Neural crest cell (in vitro differentiated cells): ENCODE measurements at regions not wholly inside any gene's neighbourhood (a gene's known extent, or its start where the extent isn't known, plus 50 kb on each side); places are given as distances from the start of the nearest gene placed in this dataset.

Experiments
- DNase-seq: peaks from one replicate; pipeline ENCODE4 v3.0.0; 2021; ENCODE audit warnings: low read depth, mixed read lengths, low spot score
- H3K27ac Mint-ChIP-seq: one replicate; pipeline ENCODE4 v1.8.0; 2021; ENCODE audit warnings: mild to moderate bottlenecking, mixed read lengths; ENCODE audit not compliant: unreplicated experiment
- H3K27me3 Mint-ChIP-seq: 2 replicates; pipeline ENCODE4 v1.8.0; 2021; ENCODE audit warnings: low read depth, mild to moderate bottlenecking, mixed read lengths
- H3K36me3 Mint-ChIP-seq: 2 replicates; pipeline ENCODE4 v1.8.0; 2021; ENCODE audit warnings: low read depth, mild to moderate bottlenecking, mixed read lengths
- H3K4me1 Mint-ChIP-seq: 2 replicates; pipeline ENCODE4 v1.8.0; 2021; ENCODE audit warnings: mixed read lengths
- H3K4me3 Mint-ChIP-seq: one replicate; pipeline ENCODE4 v1.8.0; 2021; ENCODE audit warnings: mild to moderate bottlenecking, mixed read lengths
- H3K9me3 Mint-ChIP-seq: 2 replicates; pipeline ENCODE4 v1.8.0; 2021; ENCODE audit warnings: mixed read lengths
- CTCF ChIP-seq: fragments of 200-600 bp; sonication (generic); conservative IDR thresholded peaks from 2 replicates; pipeline ENCODE4 v1.5.0; 2021; ENCODE audit warnings: antibody characterized with exemption, mild to moderate bottlenecking

DNA sequence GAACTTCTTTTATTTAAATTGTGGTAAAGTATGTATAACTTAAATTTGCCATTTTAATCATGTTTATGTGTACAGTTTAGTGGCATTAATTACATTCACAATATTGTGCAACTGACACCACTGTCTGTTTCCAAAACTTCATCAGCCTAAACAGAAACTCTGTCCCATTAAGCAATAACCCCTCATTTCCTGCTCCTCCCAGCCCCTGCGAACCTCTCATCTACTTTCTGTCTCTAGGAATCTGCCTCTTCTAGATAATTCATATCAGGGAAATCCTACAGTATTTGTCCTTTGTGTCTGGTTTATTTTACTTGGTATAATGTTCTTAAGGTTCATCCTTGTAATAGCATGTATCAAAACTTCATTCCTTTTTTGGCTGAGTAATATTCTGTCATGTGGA lies 75.1 kb downstream of the BOLA3 start:
- no peaks in the 10 kb centered on the region for H3K9me3 Mint-ChIP-seq
- TF ChIP-seq CTCF, result no peak
- no peaks in the 10 kb centered on the region for H3K27me3 Mint-ChIP-seq

DNA sequence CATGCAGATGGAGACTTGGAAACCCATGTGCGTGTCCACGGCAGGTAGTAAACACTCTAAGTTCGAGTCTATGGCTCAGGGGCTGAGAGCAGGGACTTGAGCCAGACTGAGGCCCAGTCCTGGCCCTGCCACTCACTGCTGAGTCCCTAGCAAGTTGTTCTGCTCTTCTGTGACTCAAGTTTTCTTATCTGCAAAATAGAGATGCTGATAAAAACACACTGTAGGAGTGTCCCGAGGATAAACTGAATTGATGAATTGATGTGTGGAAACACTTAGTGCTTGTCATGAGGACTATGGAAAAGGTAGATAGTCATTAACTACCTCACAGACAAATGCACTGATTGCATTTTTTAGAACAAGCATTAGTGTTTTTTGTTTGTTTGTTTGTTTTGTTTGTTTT lies 73.2 kb downstream of the BOLA3 start:
- TF ChIP-seq CTCF, result no peak
- H3K4me1 Mint-ChIP-seq, result peaks cover 20% of the 10 kb centered on the region
- no peak overlapping the region for H3K27ac Mint-ChIP-seq

More for the DNA sequence above, 75.1 kb downstream of the BOLA3 start:
- H3K4me1 Mint-ChIP-seq, result peaks cover 15% of the 10 kb centered on the region
- peaks cover 2% of the 10 kb centered on the region for H3K36me3 Mint-ChIP-seq
- no peak overlapping the region for H3K27ac Mint-ChIP-seq
- DNase-seq, result no peak
- no peak overlapping the region for H3K4me3 Mint-ChIP-seq

DNA sequence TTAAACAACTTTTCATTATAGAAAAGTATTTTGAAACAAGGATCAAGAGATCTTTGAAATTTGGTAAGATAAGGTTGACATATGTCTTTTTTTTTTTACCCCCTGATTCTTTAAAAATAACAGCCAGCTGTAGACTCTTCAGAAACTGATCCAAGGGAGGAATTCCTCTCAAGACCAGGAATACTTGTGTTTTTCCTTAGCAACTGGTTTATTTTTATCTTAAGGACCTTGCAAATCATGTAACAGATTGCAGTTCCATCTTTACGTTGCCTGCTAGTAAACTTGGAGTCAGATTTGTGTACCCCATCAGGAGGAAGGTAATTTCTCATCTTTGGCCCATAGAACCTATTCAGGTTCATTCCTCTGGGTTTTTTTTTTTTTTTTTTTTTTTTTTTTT lies 71.6 kb downstream of the BOLA3 start:
- DNase-seq, result no peak
- Mint-ChIP-seq H3K27ac (no peak overlapping the region), H3K9me3 (no peaks in the 10 kb centered on the region), H3K27me3 (no peaks in the 10 kb centered on the region), H3K4me1 (peaks cover 20% of the 10 kb centered on the region), H3K36me3 (peaks cover 2% of the 10 kb centered on the region), H3K4me3 (no peak overlapping the region)
- no peak for TF ChIP-seq CTCF

More for the DNA sequence above, 73.2 kb downstream of the BOLA3 start:
- Mint-ChIP-seq H3K36me3 (peaks cover 2% of the 10 kb centered on the region), H3K9me3 (no peaks in the 10 kb centered on the region), H3K4me3 (no peak overlapping the region), H3K27me3 (no peaks in the 10 kb centered on the region)
- DNase-seq, result no peak

DNA sequence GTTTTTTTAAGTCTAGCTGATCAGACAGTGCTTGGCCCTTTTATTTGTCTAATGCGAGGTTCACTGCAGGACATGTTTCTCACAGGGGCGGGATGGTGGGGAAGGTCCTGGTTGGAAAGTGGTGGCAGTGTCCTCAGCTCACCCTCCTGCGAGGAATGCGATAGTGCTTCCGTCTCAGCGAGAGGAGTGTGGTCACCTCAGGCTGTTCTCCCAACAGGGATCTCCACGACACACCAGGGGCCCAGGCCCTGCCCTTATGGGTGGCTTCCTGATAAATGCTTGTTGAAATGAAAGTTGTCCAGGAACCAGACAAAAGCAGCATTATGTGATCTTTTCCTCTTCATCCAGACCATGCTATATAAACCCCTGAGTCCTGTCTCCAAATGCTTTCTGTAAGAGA lies 70.1 kb downstream of the BOLA3 start:
- no peaks in the 10 kb centered on the region for H3K27me3 Mint-ChIP-seq

DNA sequence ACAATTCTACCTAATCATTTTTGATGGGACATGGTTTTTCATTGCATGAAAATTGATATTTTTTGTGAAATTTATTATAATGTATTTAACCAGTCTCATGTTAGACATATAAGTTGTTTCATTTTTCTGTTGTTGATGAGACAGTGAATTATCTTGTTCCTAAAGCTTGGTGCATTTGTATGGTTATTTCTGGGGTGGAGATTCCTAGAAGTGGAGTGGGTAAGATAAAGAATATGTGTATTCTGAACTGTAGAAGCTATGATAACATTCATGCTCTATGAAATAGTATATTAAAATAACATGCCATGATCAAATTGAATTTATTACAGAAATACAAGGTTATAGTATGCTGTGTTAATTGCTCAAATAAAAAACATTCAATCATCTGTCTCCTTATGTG lies 69.2 kb downstream of the BOLA3 start:
- Mint-ChIP-seq H3K9me3 (no peaks in the 10 kb centered on the region), H3K27ac (no peak overlapping the region), H3K4me1 (peaks cover 20% of the 10 kb centered on the region), H3K27me3 (no peaks in the 10 kb centered on the region), H3K36me3 (peaks cover 5% of the 10 kb centered on the region), H3K4me3 (no peak overlapping the region)
- DNase-seq, result no peak
- TF ChIP-seq CTCF, result no peak

More for the DNA sequence above, 70.1 kb downstream of the BOLA3 start:
- peaks cover 20% of the 10 kb centered on the region for H3K4me1 Mint-ChIP-seq
- H3K27ac Mint-ChIP-seq, result peak overlapping the region; percentile 22
- H3K9me3 Mint-ChIP-seq, result no peaks in the 10 kb centered on the region
- no peak for DNase-seq
- H3K36me3 Mint-ChIP-seq, result peaks cover 5% of the 10 kb centered on the region
- no peak for TF ChIP-seq CTCF
- no peak overlapping the region for H3K4me3 Mint-ChIP-seq
